Activated naive CD4-positive, alpha-beta T cell treated with anti-CD3 and anti-CD28 coated beads, Interleukin-2, amount 50 U/mL, for 72 hours (primary cell): ENCODE measurements at regions not wholly inside any gene's neighbourhood (a gene's known extent, or its start where the extent isn't known, plus 50 kb on each side); places are given as distances from the start of the nearest gene placed in this dataset.
"Not testable (repeated sequence)": the region's sequence is repeated elsewhere in the genome, so short reads cannot be mapped to it uniquely, and the experiment has no call there.

Experiments
- ATAC-seq, 2 donors: fragments of 150-1000 bp; cut with Tn5 transposase; 2 replicates each; pipeline ENCODE4 v1.10.0; 2021; ENCODE audit warnings: mild to moderate bottlenecking in 2 of 2, moderate library complexity in 2 of 2
- DNase-seq, 2 donors: peaks; one replicate each; pipeline ENCODE4 v3.0.0; 2021 to 2022; ENCODE audit warnings: low spot score in 2 of 2
- H3K27ac Mint-ChIP-seq, 2 donors: one replicate each; pipeline ENCODE4 v1.8.0; 2022; ENCODE audit warnings: mild to moderate bottlenecking in 2 of 2, mixed read lengths in 2 of 2
- H3K36me3 Mint-ChIP-seq, 2 donors: one replicate each; pipeline ENCODE4 v1.8.0; 2022; ENCODE audit warnings: mixed read lengths in 2 of 2
- H3K9me3 Mint-ChIP-seq, 2 donors: one replicate each; pipeline ENCODE4 v1.8.0; 2022; ENCODE audit warnings: mixed read lengths in 2 of 2

DNA sequence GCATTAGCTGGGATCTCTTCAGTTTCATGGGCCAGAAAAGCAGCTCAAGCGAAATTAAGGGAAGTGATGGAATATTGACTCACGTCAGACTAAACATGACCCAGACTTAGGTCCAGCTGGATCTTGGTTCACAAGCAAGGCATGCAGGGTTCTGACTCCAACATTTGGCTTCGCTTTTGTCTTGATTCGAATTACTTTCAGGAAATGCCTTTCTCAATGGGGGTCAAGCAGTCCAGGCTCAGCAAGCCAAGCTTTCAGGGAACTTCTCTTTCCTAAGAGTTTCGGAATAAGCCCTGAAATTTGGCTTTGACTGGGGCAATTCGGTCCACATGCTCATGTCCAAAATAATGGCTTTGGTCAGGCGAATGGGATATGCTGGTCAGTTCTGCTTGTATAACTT lies 678.7 kb upstream of the TMEM132C start:
- Mint-ChIP-seq H3K27ac (no peak overlapping the region), H3K36me3 (peaks cover 0 to 6% of the 10 kb centered on the region in 2 donors), H3K9me3 (peaks cover 4% of the 10 kb centered on the region in 2 donors)
- ATAC-seq (no peak), DNase-seq (no peak)

- DNase-seq (no peak), ATAC-seq (no peak)
- H3K27ac Mint-ChIP-seq = no peak overlapping the region
- peaks cover 0 to 6% of the 10 kb centered on the region in 2 donors for H3K36me3 Mint-ChIP-seq
- peaks cover 4 to 11% of the 10 kb centered on the region in 2 donors for H3K9me3 Mint-ChIP-seq
Observed at GRCh38 chr12:127589541-127589940, 677.4 kb upstream of the TMEM132C start.

DNA sequence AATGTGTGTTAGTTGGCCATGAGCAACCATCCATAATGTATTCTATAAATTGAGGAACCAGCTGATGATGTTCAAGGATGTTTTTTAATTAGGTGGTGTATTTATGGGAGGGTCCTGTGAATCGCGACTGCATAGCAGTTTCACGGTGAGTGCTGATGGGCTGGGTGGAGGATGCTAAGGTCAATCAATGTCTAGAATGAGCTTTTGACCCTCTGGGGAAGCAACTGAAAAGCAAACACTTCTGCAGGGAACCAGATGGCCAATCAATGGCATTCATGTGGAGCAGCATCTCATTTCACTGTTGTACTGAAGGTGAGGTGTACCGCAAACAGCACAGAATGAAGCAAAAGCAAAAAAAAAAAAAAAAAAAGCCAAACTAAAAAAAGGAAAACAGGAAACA lies 676.1 kb upstream of the TMEM132C start:
- Mint-ChIP-seq H3K27ac (no peak overlapping the region), H3K36me3 (peaks cover 0 to 6% of the 10 kb centered on the region in 2 donors), H3K9me3 (peaks cover 4 to 11% of the 10 kb centered on the region in 2 donors)
- ATAC-seq = no peak
- no peak for DNase-seq

DNA sequence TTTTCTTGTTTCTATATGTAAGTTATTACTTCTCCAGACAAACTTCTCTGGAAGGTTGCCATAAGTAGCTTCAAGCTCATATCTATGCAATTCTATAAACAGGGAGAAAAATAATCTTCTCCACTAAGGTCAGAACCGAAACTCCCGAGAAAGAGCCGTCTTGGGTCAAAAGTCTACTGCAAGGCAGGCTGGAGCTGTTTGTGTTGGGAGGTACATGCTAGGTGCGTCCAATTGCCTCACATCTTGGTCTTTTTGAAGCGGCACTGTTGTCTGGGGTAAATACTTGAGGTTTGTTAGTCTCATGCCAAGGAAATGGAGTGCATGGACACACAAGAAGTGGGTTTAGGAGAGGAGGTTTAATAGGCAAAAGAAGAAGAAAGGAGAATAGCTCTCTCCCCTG lies 674.7 kb upstream of the TMEM132C start:
- ATAC-seq = no peak
- DNase-seq = no peak
- no peak overlapping the region for H3K27ac Mint-ChIP-seq
- no peaks in the 10 kb centered on the region for H3K36me3 Mint-ChIP-seq
- peaks cover 4 to 11% of the 10 kb centered on the region in 2 donors for H3K9me3 Mint-ChIP-seq

DNA sequence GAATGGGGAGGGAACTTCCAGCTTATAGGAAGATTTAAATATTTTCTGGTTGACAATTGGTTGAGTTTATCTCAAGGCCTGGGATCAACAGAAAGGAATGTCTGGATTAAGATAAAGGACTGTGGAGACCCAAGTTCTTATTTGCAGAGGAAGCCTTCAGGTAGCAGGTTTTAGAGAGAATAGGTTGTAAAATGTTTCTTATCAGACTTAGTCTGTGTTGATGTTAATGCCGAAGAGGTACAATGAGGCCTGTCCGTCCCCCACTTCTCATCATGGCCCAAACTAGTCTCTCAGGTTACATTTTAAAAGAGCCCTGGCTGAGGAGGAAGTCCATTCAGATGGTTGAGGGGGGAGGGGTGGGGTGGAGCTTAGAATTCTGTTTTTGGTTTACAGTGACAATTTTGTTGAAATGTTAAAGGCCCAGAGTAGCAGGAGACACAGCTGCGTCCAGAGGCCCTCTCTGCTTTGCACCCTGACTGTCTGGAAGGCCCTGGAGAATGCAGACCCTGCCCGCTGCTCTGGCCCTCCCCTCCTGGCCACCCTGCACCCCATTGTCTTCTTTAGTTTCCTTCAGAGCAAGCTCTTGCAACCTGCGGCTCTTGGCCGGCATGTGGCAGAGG lies 672.5 kb upstream of the TMEM132C start:
- peaks cover 4 to 7% of the 10 kb centered on the region in 2 donors for H3K9me3 Mint-ChIP-seq
- H3K36me3 Mint-ChIP-seq = no peaks in the 10 kb centered on the region
- no peak overlapping the region for H3K27ac Mint-ChIP-seq
- DNase-seq = no peak
- ATAC-seq = no peak

- no peak for DNase-seq
- Mint-ChIP-seq H3K27ac (no peak overlapping the region), H3K36me3 (no peaks in the 10 kb centered on the region), H3K9me3 (peaks cover 4 to 7% of the 10 kb centered on the region in 2 donors)
- no peak for ATAC-seq
Observed at GRCh38 chr12:127595506-127595905, 671.5 kb upstream of the TMEM132C start.

DNA sequence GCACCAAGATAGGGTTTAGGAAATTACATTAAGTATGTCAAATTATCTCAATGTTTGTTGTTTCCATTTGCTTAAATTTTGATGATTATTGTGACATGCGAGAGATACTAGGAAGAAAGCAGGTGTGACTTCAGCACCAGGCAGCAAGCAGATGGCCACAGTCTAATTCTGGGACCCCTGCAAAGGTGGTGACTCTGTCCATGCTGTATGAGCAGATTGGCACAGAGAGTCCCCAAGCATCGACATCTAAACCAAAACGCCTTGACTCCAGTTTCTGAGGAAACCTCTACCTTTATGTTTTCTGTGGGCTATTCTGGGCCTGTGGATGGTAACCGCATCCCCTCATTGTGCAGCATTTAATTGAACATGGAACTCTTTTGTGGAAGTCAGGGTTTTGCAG lies 670.1 kb upstream of the TMEM132C start:
- no peaks in the 10 kb centered on the region for H3K36me3 Mint-ChIP-seq
- DNase-seq = no peak

GRCh38 chr12:127599436-127599835 lies 667.5 kb upstream of the TMEM132C start:
- DNase-seq (no peak), ATAC-seq (no peak)
- no peaks in the 10 kb centered on the region for H3K9me3 Mint-ChIP-seq
- no peaks in the 10 kb centered on the region for H3K36me3 Mint-ChIP-seq
- no peak overlapping the region for H3K27ac Mint-ChIP-seq

More for the DNA sequence above, 670.1 kb upstream of the TMEM132C start:
- Mint-ChIP-seq H3K9me3 (peaks cover 4 to 7% of the 10 kb centered on the region in 2 donors), H3K27ac (no peak overlapping the region)
- ATAC-seq = no peak

GRCh38 chr12:127600211-127600610 lies 666.8 kb upstream of the TMEM132C start:
- ATAC-seq = no peak
- no peak for DNase-seq
- Mint-ChIP-seq H3K36me3 (no peaks in the 10 kb centered on the region), H3K9me3 (no peaks in the 10 kb centered on the region), H3K27ac (no peak overlapping the region)

GRCh38 chr12:127606476-127607015 lies 660.4 kb upstream of the TMEM132C start:
- ATAC-seq = no peak
- H3K27ac Mint-ChIP-seq = no peak overlapping the region
- H3K9me3 Mint-ChIP-seq = peaks cover 4 to 13% of the 10 kb centered on the region in 2 donors

DNA sequence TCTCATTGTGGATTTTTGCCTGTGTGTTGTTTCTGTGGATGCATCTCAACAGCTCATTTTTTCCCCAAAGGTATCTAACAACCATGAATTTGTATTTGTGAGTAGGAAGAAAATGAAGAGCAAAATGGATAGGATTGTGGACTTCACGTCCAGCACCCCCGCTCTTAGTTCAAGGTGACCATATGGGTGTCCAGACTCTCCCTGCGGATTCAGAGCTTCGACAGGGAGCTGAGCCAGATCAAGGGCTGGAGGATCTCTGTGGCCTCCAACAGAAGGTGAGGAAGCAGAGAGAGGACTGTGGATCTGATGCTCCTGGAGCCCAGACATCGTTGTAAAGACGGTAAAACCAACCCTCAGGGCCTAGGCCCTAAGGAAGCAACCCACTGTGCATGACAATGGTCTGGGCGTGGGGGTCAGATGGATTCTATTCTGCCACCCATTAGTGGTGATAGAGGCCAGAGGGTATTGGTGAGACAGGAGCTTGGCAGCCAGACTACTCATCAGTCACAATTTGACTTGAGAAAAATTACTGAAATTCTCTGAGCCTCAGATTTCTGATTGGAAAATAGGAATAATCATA lies 659.7 kb upstream of the TMEM132C start:
- ATAC-seq = no peak
- Mint-ChIP-seq H3K27ac (no peak overlapping the region), H3K9me3 (peaks cover 4 to 13% of the 10 kb centered on the region in 2 donors), H3K36me3 (no peaks in the 10 kb centered on the region)
- no peak for DNase-seq

More at GRCh38 chr12:127606476-127607015, 660.4 kb upstream of the TMEM132C start:
- no peaks in the 10 kb centered on the region for H3K36me3 Mint-ChIP-seq
- no peak for DNase-seq

DNA sequence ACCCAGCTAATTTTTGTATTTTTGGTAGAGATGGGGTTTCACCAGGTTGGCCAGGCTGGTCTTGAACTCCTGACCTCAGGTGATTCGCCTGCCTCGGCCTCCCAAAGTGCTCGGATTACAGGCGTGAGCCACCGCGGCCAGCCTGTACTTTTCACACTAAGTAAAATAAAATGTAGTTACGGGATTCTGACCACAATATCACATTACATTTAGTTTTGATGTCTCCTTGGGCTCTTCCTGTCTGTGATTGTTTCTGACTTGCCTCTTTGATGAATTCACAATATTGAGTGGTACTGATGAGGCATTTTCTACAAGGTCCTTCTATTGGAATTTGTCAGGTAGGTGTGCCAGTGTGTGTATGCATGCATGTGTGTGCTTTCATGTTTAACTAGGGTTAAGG lies 658.6 kb upstream of the TMEM132C start:
- ATAC-seq, H3K36me3 Mint-ChIP-seq, DNase-seq, H3K27ac Mint-ChIP-seq: not testable (repeated sequence)
- peaks cover 4 to 13% of the 10 kb centered on the region in 2 donors for H3K9me3 Mint-ChIP-seq

DNA sequence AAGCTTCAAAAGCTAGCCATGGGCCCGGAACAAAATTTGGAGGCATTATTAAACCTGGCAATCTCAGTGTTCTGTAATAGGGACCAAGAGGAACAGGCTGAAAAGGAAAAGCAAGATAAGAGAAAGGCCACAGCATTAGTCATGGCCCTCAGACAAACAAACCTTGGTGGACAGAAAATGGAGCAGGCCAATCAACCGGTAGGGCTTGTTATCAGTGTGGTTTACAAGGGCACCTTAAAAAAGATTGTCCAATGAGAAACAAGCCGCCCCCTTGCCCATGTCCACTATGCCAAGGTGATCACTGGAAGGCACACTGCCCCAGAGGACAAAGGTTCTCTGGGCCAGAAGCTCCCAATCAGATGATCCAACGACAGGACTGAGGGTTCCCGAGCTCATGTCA lies 653.9 kb upstream of the TMEM132C start:
- H3K9me3 Mint-ChIP-seq = peaks cover 8% of the 10 kb centered on the region in 2 donors
- DNase-seq (no peak), ATAC-seq (no peak)
- H3K36me3 Mint-ChIP-seq = no peaks in the 10 kb centered on the region
- H3K27ac Mint-ChIP-seq = peak overlapping the region in 1 of 2 donors; percentile 60

GRCh38 chr12:127619869-127620734 lies 646.9 kb upstream of the TMEM132C start:
- no peak for ATAC-seq
- H3K27ac Mint-ChIP-seq = no peak overlapping the region

GRCh38 chr12:127620735-127621355 lies 646.1 kb upstream of the TMEM132C start:
- DNase-seq (no peak), ATAC-seq (no peak)
- no peaks in the 10 kb centered on the region for H3K36me3 Mint-ChIP-seq
- H3K27ac Mint-ChIP-seq = peak overlapping the region in 1 of 2 donors; percentile 47
- peaks cover 9 to 17% of the 10 kb centered on the region in 2 donors for H3K9me3 Mint-ChIP-seq

More at GRCh38 chr12:127619869-127620734, 646.9 kb upstream of the TMEM132C start:
- Mint-ChIP-seq H3K36me3 (no peaks in the 10 kb centered on the region), H3K9me3 (peaks cover 9 to 17% of the 10 kb centered on the region in 2 donors)
- no peak for DNase-seq

DNA sequence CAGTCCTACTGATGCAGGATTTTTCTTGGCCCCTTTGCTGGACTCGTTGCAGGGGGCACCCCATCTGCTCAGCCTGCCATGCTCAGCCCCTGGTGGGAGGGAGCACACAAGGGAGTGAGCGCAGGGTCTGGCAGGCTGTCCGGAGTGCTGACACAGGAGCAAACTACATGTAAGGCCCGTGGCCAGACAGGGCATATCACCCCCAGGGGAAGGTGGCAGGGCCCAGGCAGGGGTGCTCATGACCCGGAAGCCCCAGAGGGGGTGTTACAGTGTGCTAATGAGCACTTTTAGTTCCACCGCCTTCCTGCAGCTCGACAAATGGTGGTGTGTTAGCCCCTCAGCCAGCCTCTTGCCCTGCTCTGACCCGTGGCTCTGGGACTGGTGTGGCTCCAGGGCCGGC lies 645.6 kb upstream of the TMEM132C start:
- no peak for ATAC-seq
- H3K36me3 Mint-ChIP-seq = no peaks in the 10 kb centered on the region

More for the DNA sequence above, 645.6 kb upstream of the TMEM132C start:
- H3K9me3 Mint-ChIP-seq = peaks cover 9 to 17% of the 10 kb centered on the region in 2 donors
- DNase-seq = no peak
- H3K27ac Mint-ChIP-seq = no peak overlapping the region
